Progenitor cell of endocrine pancreas (in vitro differentiated cells): ENCODE measurements at regions not wholly inside any gene's neighbourhood (a gene's known extent, or its start where the extent isn't known, plus 50 kb on each side); places are given as distances from the start of the nearest gene placed in this dataset.

ENCODE experiments used
- DNase-seq: peaks from one replicate; pipeline ENCODE4 v3.0.0; 2021; ENCODE audit warnings: low spot score; ENCODE audit not compliant: unreplicated experiment
- H3K27ac Mint-ChIP-seq: 2 replicates; pipeline ENCODE4 v1.8.0; 2021; ENCODE audit warnings: mild to moderate bottlenecking, moderate library complexity, mixed read lengths
- H3K27me3 Mint-ChIP-seq: 2 replicates; pipeline ENCODE4 v1.8.0; 2021; ENCODE audit warnings: mixed read lengths
- H3K36me3 Mint-ChIP-seq: 2 replicates; pipeline ENCODE4 v1.8.0; 2022; ENCODE audit warnings: mixed read lengths; ENCODE audit not compliant: insufficient read depth
- H3K4me1 Mint-ChIP-seq: 2 replicates; pipeline ENCODE4 v1.8.0; 2021; ENCODE audit warnings: low read depth, mixed read lengths
- H3K4me3 Mint-ChIP-seq: 2 replicates; pipeline ENCODE4 v1.8.0; 2021; ENCODE audit warnings: low read depth, mild to moderate bottlenecking, moderate library complexity, mixed read lengths
- H3K9me3 Mint-ChIP-seq: 2 replicates; pipeline ENCODE4 v1.8.0; 2021; ENCODE audit warnings: low read depth, mixed read lengths
- CTCF ChIP-seq: fragments of 200-600 bp; sonication (generic); IDR thresholded peaks from one replicate; pipeline ENCODE4 v1.5.0; 2021; ENCODE audit warnings: antibody characterized with exemption, mild to moderate bottlenecking; ENCODE audit not compliant: unreplicated experiment

DNA sequence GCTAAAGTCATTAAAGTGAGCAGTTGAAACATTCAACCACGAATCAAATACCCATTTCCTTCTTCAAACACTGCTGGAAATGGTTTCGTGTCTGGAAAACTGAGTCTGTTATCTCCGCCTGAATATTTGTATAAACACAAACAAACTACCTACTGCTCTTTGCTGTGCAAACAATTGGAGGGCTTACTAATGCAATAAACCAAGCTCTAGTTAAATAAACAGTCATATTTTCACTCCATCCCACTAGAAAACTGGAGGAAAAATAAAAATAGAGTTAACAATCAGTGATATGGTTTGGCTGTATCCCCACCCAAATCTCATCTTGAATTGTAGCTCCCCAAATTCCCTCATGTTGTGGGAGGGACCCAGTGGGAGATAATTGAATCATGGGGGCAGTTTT lies 397.6 kb downstream of the RASEF start:
- no peak for DNase-seq
- TF ChIP-seq CTCF = no peak
- H3K27ac Mint-ChIP-seq = no peak overlapping the region
- H3K9me3 Mint-ChIP-seq = peaks cover 4% of the 10 kb centered on the region
- peaks cover 10% of the 10 kb centered on the region for H3K4me1 Mint-ChIP-seq
- H3K4me3 Mint-ChIP-seq = no peak overlapping the region
- no peaks in the 10 kb centered on the region for H3K36me3 Mint-ChIP-seq
- H3K27me3 Mint-ChIP-seq = no peaks in the 10 kb centered on the region

DNA sequence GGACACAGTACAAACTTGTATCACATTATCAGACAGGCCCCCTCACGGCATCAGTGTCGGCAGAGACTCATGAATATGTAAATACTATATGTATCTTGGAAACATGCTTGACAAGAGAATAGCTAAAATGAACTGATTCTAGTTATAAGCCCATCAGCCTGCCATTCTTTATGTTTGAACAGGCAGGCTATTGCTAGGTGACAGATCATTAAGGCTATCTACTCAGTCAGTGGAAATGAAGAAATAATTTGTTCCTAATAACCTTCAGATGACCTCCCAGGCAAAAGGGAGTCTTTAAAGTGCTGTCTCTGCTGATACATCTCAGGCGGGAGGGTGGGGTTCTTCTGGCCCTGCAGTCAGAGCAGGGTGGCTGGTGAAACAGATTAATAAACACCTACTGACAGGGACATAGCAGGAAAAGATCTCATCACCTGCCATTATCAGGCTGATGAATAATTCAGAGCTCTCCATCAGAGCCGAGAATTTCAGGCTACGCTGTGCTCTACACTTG lies 394.2 kb downstream of the RASEF start:
- H3K4me1 Mint-ChIP-seq = peaks cover 10% of the 10 kb centered on the region
- H3K36me3 Mint-ChIP-seq = no peaks in the 10 kb centered on the region
- no peak for TF ChIP-seq CTCF
- H3K9me3 Mint-ChIP-seq = peaks cover 4% of the 10 kb centered on the region
- H3K27ac Mint-ChIP-seq = no peak overlapping the region
- H3K27me3 Mint-ChIP-seq = peaks cover 2% of the 10 kb centered on the region
- DNase-seq = no peak
- H3K4me3 Mint-ChIP-seq = no peak overlapping the region

GRCh38 chr9:82670000-82670399 lies 392.9 kb downstream of the RASEF start:
- no peak for TF ChIP-seq CTCF
- H3K36me3 Mint-ChIP-seq = no peaks in the 10 kb centered on the region
- H3K27ac Mint-ChIP-seq = no peak overlapping the region
- H3K27me3 Mint-ChIP-seq = peaks cover 2% of the 10 kb centered on the region
- H3K4me1 Mint-ChIP-seq = peaks cover 10% of the 10 kb centered on the region
- no peak overlapping the region for H3K4me3 Mint-ChIP-seq
- DNase-seq = no peak
- H3K9me3 Mint-ChIP-seq = no peaks in the 10 kb centered on the region

DNA sequence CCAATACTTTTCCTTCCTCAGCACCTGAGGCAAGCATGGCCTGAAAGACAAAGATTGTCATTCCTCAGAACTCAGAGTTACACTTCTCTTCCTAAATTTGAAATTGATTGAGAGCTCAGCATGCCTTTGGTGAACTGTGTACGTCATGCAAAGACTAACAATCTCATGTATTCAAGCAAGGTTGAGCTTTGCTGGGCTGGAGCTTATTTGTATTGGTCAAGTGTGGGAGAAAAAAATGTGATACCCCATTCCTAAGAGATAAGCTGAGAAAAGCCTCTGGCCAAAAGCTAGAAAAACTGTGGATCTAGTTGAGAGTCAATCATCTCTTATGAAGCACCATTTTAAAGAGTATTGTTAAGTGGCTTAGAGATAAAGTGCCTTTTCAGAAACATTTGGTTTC lies 392.2 kb downstream of the RASEF start:
- Mint-ChIP-seq H3K27me3 (peaks cover 2% of the 10 kb centered on the region), H3K27ac (no peak overlapping the region), H3K36me3 (no peaks in the 10 kb centered on the region), H3K4me3 (no peak overlapping the region), H3K4me1 (peaks cover 10% of the 10 kb centered on the region), H3K9me3 (no peaks in the 10 kb centered on the region)
- no peak for TF ChIP-seq CTCF
- no peak for DNase-seq

DNA sequence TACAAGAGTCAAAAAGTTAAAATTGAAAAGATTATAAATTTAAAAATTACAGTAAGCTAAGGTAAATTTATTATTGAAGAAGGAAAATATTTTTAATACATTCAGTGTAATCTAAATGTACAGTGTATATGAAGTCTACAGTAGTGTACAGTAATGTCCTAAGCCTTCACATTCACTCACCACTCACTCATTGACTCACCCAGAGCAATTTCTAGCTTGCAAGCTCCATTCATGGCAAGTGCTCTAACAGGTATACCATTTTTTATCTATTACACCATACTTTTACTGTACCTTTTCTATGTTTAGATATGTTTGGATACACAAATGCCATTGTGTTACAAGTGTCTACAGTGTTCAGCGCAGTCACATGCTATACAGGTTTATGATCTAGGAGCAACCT lies 389.7 kb downstream of the RASEF start:
- DNase-seq = no peak
- no peak overlapping the region for H3K4me3 Mint-ChIP-seq
- H3K27me3 Mint-ChIP-seq = peaks cover 9% of the 10 kb centered on the region
- no peaks in the 10 kb centered on the region for H3K9me3 Mint-ChIP-seq
- no peaks in the 10 kb centered on the region for H3K36me3 Mint-ChIP-seq
- no peak overlapping the region for H3K27ac Mint-ChIP-seq
- H3K4me1 Mint-ChIP-seq = peaks cover 9% of the 10 kb centered on the region
- TF ChIP-seq CTCF = no peak
